ENCODE measurements at regions not wholly inside any gene's neighbourhood (a gene's known extent, or its start where the extent isn't known, plus 50 kb on each side); places are given as distances from the start of the nearest gene placed in this dataset.
A peak's percentile ranks its signal among the peaks of the same experiment; 100 is the strongest.

- peak overlapping the region in 3 of 7 donors; percentile 10 to 61 (median 25) for H3K27ac Mint-ChIP-seq
- H3K27me3 Mint-ChIP-seq (ENCODE audit: low read depth in 3 of 3), result peaks cover 0 to 1% (median 0%) of the 10 kb centered on the region in 3 donors
Observed at GRCh38 chr9:107984956-107985355, 495.4 kb upstream of the KLF4 start.

GRCh38 chr9:107983762-107984161, 494.2 kb upstream of the KLF4 start:
- Histone ChIP-seq H4K20me1 (ENCODE audit: insufficient read depth, low read length) (no peaks in the 10 kb centered on the region), H2AFZ (ENCODE audit: insufficient read depth, low read depth, low read length, poor library complexity, severe bottlenecking) (no peak overlapping the region), H3K9me3 (replicated peaks in 1 of 2; ENCODE audit: control insufficient read depth in 1 of 2, insufficient read depth in 1 of 2, low read length in 2 of 2) (no peaks in the 10 kb centered on the region), H3K36me3 (replicated peaks in 1 of 2; ENCODE audit: control insufficient read depth in 1 of 2, insufficient read depth in 2 of 2, low read length in 2 of 2) (no peaks in the 10 kb centered on the region), H3K27ac (ENCODE audit: low read depth in 1 of 2, low read length in 2 of 2) (peak overlapping the region in 1 of 2 donors; percentile 84), H3K27me3 (ENCODE audit: control insufficient read depth in 2 of 2, insufficient read depth in 2 of 2, low read length in 2 of 2) (no peaks in the 10 kb centered on the region), H3K9ac (ENCODE audit: insufficient read depth, low read length, poor library complexity, severe bottlenecking) (no peak overlapping the region), H3K4me2 (replicated peaks; ENCODE audit: extremely low read depth, low read length, poor library complexity, severe bottlenecking) (no peak overlapping the region), H3K79me2 (ENCODE audit: insufficient read depth, low read length) (peaks cover 4% of the 10 kb centered on the region), H3K4me3 (replicated peaks in 1 of 3; ENCODE audit: low read depth in 2 of 3, low read length in 3 of 3) (no peak overlapping the region), H3K4me1 (ENCODE audit: control insufficient read depth in 1 of 2, insufficient read depth in 2 of 2, low read length in 2 of 2) (peaks cover 68 to 73% of the 10 kb centered on the region in 2 donors)
- Mint-ChIP-seq H3K27ac (peak overlapping the region; percentile 35 to 85 (median 82)), H3K4me3 (no peak overlapping the region), H3K36me3 (peaks cover 9 to 10% of the 10 kb centered on the region in 2 donors), H3K4me1 (peaks cover 38% of the 10 kb centered on the region), H3K27me3 (ENCODE audit: low read depth in 3 of 3) (peaks cover 0 to 1% (median 0%) of the 10 kb centered on the region in 3 donors), H3K9me3 (no peaks in the 10 kb centered on the region)
- no CpG with 5 or more reads among the region's 3 CpGs for WGBS (ENCODE audit: insufficient coverage)
- DNase-seq, result no peak
- intact Hi-C loops (cut with micrococcal nuclease), result loop anchor here (10.0 kb wide), 2 partner anchors 59 to 99 kb away; no protein-coding TSS in a partner anchor
- no peak for TF ChIP-seq CTCF (IDR thresholded peaks at IDR 0.05)

More at GRCh38 chr9:107984956-107985355, 495.4 kb upstream of the KLF4 start:
- Histone ChIP-seq H3K27ac (ENCODE audit: low read depth in 1 of 2, low read length in 2 of 2) (no peak overlapping the region), H2AFZ (ENCODE audit: insufficient read depth, low read depth, low read length, poor library complexity, severe bottlenecking) (no peak overlapping the region), H4K20me1 (ENCODE audit: insufficient read depth, low read length) (no peaks in the 10 kb centered on the region), H3K79me2 (ENCODE audit: insufficient read depth, low read length) (peaks cover 4% of the 10 kb centered on the region), H3K4me2 (replicated peaks; ENCODE audit: extremely low read depth, low read length, poor library complexity, severe bottlenecking) (no peak overlapping the region), H3K9ac (ENCODE audit: insufficient read depth, low read length, poor library complexity, severe bottlenecking) (no peak overlapping the region), H3K4me1 (ENCODE audit: control insufficient read depth in 1 of 2, insufficient read depth in 2 of 2, low read length in 2 of 2) (peaks cover 68 to 73% of the 10 kb centered on the region in 2 donors), H3K36me3 (replicated peaks in 1 of 2; ENCODE audit: control insufficient read depth in 1 of 2, insufficient read depth in 2 of 2, low read length in 2 of 2) (no peaks in the 10 kb centered on the region), H3K9me3 (replicated peaks in 1 of 2; ENCODE audit: control insufficient read depth in 1 of 2, insufficient read depth in 1 of 2, low read length in 2 of 2) (no peaks in the 10 kb centered on the region), H3K27me3 (ENCODE audit: control insufficient read depth in 2 of 2, insufficient read depth in 2 of 2, low read length in 2 of 2) (no peaks in the 10 kb centered on the region), H3K4me3 (replicated peaks in 1 of 3; ENCODE audit: low read depth in 2 of 3, low read length in 3 of 3) (no peak overlapping the region)
- H3K4me3 Mint-ChIP-seq, result no peak overlapping the region
- DNase-seq, result no peak
- peaks cover 9 to 10% of the 10 kb centered on the region in 2 donors for H3K36me3 Mint-ChIP-seq
- no peak for TF ChIP-seq CTCF (IDR thresholded peaks at IDR 0.05)
- peaks cover 50% of the 10 kb centered on the region for H3K4me1 Mint-ChIP-seq
- WGBS (ENCODE audit: insufficient coverage), result 100% methylated on average over 1 of the region's 2 CpGs
- intact Hi-C loops (cut with micrococcal nuclease), result loop anchor here (5.0 to 10.0 kb wide), 6 partner anchors 33 to 498 kb away; partner anchors contain the start of gene KLF4 (in 1 of the 2)
- H3K9me3 Mint-ChIP-seq, result no peaks in the 10 kb centered on the region

All from CD14-positive monocyte (primary cell).